SKM-1 (cell line): ENCODE measurements at regions not wholly inside any gene's neighbourhood (a gene's known extent, or its start where the extent isn't known, plus 50 kb on each side); places are given as distances from the start of the nearest gene placed in this dataset.
"Not testable (repeated sequence)": the region's sequence is repeated elsewhere in the genome, so short reads cannot be mapped to it uniquely, and the experiment has no call there.

Experiments used
- DNase-seq: peaks from one replicate; lab custom pipeline; 2025; ENCODE audit not compliant: unreplicated experiment; lab: John Stamatoyannopoulos, UW

GRCh38 chr1:80403471-80403893, 1397.0 kb upstream of the ADGRL4 start:
- DNase-seq: no peak

DNA sequence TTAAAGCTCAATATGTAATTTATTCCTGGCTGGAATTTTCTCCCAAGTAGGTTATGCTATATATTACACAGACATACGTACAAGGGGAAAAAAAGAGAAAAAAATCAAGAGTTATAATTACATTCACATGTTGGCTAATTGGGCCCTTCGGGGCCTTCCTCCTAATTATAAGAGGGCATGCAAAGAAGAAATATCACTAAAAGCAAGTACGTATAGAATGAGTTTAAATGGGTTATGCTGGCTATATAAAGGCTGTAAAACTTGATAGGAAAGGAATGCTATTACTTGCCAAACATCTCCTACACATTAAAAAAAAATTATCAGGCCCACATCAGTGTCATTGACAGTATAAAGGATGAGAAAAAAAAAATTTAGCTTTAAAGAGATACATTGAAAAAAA, 1396.1 kb upstream of the ADGRL4 start:
- no peak for DNase-seq

DNA sequence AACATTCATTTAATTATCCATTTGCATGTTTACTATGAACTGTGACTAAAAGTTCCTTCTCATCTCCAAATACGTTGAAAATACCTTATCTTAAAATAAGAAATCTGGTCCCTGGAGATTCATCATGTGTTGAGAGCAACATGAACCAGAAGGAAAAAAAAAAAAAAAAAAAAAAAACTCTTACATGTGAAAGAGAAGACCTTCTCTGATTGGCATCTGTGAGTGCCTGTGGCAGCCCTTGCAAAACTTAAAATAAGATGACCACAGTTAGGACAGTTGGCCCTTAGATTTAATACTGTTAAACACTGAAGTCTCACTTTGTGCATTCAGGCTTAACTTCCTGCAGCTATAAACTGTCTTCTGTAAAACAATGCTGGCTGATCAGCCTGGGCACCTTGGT, 1395.2 kb upstream of the ADGRL4 start:
- no peak for DNase-seq

DNA sequence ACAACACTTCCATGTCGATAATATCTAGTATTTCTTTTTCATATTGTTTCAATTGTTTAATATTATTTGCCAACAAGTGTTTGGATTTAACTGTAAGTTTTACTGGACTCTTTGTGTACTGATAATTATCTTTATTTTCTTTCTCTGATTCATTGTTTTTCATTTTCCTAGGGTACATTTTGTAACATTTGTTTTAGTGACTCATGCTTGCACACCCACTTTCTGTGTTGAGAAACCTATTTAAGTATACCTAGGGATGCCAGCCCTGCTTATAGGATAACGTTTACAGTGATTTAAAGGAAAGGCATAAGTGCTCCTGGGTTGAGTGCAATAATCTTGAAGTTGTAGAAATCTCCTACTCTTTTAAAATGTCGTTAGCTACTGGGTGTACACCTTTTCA, 1386.0 kb upstream of the ADGRL4 start:
- no peak for DNase-seq

GRCh38 chr1:80385650-80386049, 1379.1 kb upstream of the ADGRL4 start:
- DNase-seq: no peak

DNA sequence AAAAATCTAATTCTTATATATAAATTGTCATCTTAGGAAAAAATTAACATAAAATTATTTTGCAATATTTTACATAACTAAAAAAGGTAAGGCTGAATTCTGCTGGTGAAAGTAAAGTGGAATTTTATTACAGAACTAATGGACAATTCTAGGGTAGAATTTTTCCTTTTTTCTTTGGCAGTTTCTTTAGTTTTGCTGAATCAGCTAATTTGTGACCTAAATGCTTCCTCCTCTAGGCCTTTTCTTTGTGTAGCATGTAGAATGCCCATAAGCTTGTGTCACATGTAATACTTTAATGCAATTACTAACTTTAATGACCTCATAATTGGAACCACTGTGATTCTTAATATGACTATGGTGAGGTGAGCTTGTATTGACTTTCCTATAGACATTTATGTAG, 1378.4 kb upstream of the ADGRL4 start:
- DNase-seq: no peak

DNA sequence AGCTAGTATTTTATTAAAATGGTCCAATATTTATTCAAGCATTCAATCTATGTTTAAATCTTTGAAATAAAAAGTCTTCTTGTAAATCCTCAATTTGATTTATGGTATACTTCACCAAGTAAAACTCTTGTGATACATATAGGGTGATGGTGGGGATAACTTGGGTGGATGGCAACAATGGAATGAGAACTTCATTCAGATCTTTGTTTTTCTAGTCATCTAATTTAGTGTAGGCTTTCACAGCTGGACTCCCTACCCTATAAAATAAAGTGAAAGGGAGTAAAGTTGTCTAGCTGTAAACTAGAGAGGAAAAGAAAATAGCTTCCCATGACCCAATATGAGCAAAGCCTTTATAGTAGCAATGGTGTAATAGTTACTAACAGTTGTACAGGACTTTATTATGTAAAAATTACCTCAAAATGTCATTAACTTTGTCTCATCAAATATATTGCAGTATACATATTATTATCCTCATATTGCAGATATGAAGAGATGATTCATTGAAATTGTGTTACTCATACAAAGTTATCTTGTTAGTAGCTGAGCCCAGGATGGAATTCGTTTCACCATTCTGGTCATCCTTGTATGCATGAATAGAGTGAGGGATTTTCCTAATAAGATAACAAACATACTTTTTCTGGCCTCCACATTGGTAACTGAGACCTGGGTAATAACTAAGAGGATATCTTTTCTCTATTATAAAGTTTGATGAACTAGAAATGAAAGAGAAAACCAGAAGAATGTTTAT, 1377.7 kb upstream of the ADGRL4 start:
- no peak for DNase-seq

DNA sequence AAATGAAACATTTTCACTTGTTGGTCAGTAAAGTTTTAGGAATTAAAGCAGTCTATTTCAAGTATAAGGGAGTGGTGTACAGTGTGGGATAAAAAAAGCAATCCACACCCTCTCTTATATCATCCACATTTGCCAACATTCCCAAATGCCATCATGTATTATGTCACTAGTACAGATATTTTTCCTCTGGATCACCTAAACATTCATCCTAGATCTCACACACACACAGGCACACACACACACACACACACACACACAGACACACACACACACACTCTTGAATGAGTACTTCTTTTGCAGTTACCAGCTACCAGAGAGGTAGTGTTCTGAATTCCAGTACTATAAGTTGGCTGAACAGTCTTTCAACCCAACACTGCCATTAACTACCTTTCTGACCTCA, 1369.1 kb upstream of the ADGRL4 start:
- DNase-seq: no peak

DNA sequence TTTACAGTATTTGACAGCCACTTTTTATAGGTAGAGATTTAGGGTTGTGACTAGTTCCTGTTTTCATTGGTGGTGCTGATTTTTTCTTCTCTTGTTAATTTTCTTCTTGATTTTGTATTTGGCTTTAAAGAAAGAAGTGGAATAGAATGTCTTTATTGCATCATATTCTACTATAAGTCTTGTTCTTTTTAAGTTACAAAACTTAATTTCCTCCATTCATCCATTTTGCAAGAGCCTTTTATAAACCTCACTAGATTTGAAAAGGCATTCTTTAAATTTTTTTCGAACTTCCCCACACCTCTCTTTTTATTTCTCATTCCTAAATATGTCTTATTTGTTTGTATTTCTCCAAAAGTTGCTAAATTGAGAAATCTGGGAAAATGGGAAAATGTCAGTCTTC, 1368.6 kb upstream of the ADGRL4 start:
- DNase-seq: no peak

- no peak for DNase-seq
These were observed 1363.2 kb upstream of the ADGRL4 start for GRCh38 chr1:80369780-80370179.

DNA sequence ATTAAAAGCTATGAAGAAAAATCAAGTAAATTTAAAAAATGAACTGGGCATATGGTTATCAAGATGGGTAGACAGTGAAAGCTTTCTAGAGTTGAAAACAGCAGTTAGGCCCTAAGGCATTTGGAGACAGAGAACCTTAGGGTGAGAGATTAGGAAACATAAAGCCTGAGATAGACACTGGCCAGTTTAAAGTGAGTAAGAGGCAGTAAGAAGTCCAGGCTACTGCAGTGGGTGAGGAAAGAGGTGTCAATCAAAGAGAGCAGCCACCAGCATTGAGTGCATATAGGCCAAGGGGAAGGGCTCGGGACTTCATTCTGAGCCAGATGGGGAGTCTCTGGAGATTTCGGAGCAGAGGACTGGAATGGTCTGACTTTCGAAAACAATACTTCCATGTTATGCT, 1360.5 kb upstream of the ADGRL4 start:
- DNase-seq: no peak

- no peak for DNase-seq
These were observed 1359.0 kb upstream of the ADGRL4 start for GRCh38 chr1:80365359-80366021.

- no peak for DNase-seq
These were observed 1357.4 kb upstream of the ADGRL4 start for GRCh38 chr1:80363689-80364475.

GRCh38 chr1:80359666-80360065, 1353.1 kb upstream of the ADGRL4 start:
- DNase-seq: no peak

DNA sequence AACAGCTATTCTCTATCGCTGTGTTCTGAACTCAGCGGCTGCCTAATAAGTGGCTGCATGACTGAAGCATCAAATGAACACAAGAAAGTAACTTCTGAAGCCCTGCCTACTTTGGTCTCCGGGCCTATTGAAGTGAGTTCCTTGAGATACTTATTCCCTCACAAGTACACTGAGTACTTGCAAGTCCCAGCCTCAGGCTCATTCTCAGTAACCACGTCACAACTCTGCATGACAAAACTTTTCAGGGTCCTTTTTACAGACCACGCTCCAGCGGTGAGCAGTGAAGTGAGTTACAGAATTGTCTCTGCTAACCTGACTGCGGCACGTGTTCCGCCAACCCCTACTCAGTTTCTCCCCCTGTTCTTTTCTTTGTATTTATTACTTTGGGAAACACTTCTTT, 1342.7 kb upstream of the ADGRL4 start:
- no peak for DNase-seq

GRCh38 chr1:80341021-80341420, 1334.5 kb upstream of the ADGRL4 start:
- DNase-seq: no peak

DNA sequence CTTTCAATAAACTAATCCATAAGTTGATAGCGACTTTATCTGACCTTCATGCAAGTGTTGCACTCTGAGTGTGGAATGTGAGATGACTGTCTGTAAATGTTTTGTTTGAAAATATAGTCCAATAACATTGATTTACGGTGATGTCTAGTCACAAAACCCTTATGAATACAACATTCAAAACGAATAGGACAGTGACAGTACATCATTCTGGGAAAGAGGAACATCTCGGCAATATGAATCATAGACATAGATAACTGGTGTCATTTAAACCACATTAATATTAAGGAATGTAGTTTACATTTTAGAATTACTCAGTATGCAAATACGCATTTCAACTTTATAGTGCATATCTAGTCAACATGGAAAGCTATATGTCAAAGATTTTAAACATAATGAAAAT, 1311.6 kb upstream of the ADGRL4 start:
- no peak for DNase-seq

DNA sequence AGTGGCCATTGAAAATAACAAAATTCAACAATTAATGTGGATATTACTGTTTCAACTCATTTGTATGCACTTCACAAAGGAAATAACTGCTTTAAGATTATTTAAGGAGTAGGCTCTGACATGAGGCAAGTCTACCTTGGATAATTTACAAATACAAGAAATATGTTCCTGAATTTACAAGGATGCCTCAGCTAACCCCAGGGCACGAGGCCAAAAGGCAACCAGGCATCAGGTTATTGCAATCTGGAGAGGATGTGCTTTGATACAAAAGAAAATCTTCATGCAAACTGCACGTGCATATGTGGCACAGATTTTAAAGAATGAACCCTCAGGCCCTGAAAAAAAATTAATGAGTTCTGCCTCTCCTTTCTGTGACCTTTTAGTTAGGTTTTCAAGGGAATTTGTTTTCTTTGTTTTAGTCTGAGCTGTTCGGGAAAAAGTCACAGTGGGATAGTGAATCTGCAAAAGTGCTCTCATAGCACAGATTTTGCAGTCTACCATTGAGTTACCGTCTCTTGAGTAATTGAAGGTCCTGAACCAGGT, 1304.2 kb upstream of the ADGRL4 start:
- no peak for DNase-seq

- DNase-seq: no peak
These were observed 1298.9 kb upstream of the ADGRL4 start for GRCh38 chr1:80305466-80305865.

DNA sequence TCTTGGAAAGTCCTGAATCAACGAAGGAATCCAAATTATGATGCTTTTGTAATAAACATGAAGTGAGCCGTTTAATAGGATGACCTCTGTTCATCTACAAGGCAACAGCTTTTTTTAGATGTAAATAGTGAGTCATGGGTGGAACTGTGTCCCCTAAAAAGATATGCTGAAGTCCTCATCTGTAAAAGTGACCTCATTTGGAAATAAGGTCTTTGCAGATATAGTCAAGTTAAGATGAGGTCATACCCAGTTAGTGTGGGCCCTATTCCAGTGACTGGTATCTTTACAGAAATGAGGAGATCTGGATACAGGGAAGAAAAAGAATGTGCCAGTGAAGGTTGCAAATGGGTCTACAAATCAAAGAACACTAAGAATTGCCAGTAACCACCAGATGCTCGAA, 1287.3 kb upstream of the ADGRL4 start:
- no peak for DNase-seq

DNA sequence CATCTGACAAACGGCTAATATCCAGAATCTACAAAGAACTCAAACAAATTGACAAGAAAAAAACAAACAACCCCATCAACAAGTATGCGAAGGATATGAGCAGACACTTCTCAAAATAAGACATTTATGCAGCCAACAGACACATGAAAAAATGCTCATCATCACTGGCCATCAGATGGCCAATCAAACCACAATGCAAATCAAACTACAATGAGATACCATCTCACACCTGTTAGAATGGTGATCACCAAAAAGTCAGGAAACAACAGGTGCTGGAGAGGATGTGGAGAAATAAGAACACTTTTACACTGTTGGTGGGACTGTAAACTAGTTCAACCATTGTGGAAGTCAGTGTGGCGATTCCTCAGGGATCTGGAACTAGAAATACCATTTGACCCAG, 1282.2 kb upstream of the ADGRL4 start:
- DNase-seq: not testable (repeated sequence)

DNA sequence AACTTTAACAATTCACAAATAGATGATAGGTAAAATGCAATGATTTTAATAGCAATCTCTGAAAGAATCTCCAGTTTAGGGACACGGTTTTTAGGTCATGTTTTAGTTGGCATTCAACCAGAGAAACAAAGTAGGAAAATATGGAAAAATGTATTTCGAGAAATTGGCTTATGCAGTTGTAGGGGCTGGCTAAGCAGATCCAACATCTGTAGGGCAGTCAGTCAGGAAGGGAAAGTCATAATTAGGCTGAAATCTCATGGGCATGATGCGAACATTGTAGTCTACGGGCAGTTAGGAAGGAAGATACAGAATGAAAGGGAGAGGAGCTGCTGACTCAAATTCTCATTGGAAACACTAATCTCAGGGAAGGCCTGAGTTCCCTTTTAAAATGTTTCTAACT, 1276.0 kb upstream of the ADGRL4 start:
- DNase-seq: no peak
